NT2/D1 (cell line): ENCODE measurements at regions not wholly inside any gene's neighbourhood (a gene's known extent, or its start where the extent isn't known, plus 50 kb on each side); places are given as distances from the start of the nearest gene placed in this dataset.

Source experiments
- DNase-seq: peaks from one replicate; pipeline ENCODE4 v3.0.0-alpha.2; 2011; ENCODE audit warnings: low read depth, low spot score
- H3K27me3 ChIP-seq: 2 replicates; pipeline ENCODE4 v1.6.0; 2011; ENCODE audit warnings: mild to moderate bottlenecking; ENCODE audit not compliant: insufficient read length, insufficient read depth
- H3K36me3 ChIP-seq: 2 replicates; pipeline ENCODE4 v1.6.1; 2011; ENCODE audit warnings: mild to moderate bottlenecking, low read length, mixed read lengths; ENCODE audit not compliant: insufficient read depth, insufficient read length
- H3K4me1 ChIP-seq: 2 replicates; pipeline ENCODE4 v1.5.1; 2011; ENCODE audit not compliant: insufficient read depth, insufficient read length
- H3K4me3 ChIP-seq: 2 replicates; pipeline ENCODE4 v1.5.1; 2011; ENCODE audit warnings: low read depth; ENCODE audit not compliant: insufficient read length
- H3K9ac ChIP-seq: 2 replicates; pipeline ENCODE4 v1.6.0; 2011; ENCODE audit warnings: low read depth; ENCODE audit not compliant: insufficient read length
- H3K9me3 ChIP-seq: 2 replicates; pipeline ENCODE4 v1.5.1; 2011; ENCODE audit warnings: mild to moderate bottlenecking, low read length; ENCODE audit not compliant: insufficient read depth
- SUZ12 ChIP-seq: IDR thresholded peaks from 2 replicates; pipeline ENCODE4 v1.6.1; 2011; ENCODE audit not compliant: insufficient read length, insufficient read depth; ENCODE audit errors: extremely low read depth
- YY1 ChIP-seq: IDR thresholded peaks from 2 replicates; pipeline ENCODE4 v1.6.1; 2011; ENCODE audit not compliant: insufficient read length, insufficient read depth
- ZNF274 ChIP-seq: IDR thresholded peaks from 2 replicates; pipeline ENCODE4 v1.6.1; 2011; ENCODE audit warnings: mild to moderate bottlenecking, low read depth, low read length

DNA sequence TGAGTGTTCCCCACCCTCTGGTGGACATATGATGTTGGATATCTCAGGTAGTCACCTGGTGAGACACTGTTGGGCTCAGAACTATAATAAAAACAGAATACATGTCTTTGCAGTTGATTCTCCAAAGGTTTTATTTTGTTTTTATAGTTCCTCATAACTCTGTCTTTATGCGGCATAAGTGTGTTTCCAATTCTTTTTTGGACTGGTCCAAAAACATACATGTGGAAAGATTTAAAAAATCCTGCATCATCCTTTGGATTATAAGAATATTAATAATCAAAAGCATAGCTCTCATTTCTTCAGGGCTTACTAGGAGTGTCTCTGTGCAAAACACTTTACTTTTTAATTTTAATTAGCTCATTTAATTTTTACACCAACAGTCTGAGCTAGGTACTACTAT is 71.0 kb upstream of the ANKRD34C start:
- no peaks in the 10 kb centered on the region for H3K27me3 ChIP-seq
- no peaks in the 10 kb centered on the region for H3K9me3 ChIP-seq
- no peak for DNase-seq
- H3K4me1 ChIP-seq: peaks cover 8% of the 10 kb centered on the region
- TF ChIP-seq YY1 (no peak), ZNF274 (no peak)
- H3K9ac ChIP-seq: no peak overlapping the region
- H3K36me3 ChIP-seq: no peaks in the 10 kb centered on the region
- no peak overlapping the region for H3K4me3 ChIP-seq

DNA sequence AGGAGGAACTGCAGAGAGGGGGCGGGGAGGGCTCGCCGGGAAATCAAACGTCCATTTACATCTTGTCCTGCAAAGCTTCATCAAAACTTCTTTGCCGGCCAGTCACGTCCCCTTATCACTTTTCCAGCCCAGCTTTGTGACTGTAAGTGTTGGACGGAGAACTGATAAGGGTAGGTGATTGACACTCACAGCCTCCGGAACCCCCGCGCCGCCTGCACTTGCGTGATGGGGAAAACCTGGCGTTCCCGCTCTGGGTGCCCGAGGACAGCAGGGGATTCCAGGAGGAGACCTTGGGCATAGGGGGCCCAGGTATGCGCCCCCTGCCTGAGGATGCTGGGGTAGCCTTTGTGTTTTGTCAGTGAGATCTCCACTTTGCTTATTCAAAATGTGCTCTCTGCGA is 72.8 kb upstream of the ANKRD34C start:
- no peak for DNase-seq
- TF ChIP-seq YY1 (no peak), SUZ12 (no peak), ZNF274 (no peak)
- Histone ChIP-seq H3K27me3 (no peaks in the 10 kb centered on the region), H3K9ac (no peak overlapping the region), H3K4me3 (no peak overlapping the region), H3K36me3 (no peaks in the 10 kb centered on the region), H3K9me3 (no peaks in the 10 kb centered on the region), H3K4me1 (peaks cover 8% of the 10 kb centered on the region)

DNA sequence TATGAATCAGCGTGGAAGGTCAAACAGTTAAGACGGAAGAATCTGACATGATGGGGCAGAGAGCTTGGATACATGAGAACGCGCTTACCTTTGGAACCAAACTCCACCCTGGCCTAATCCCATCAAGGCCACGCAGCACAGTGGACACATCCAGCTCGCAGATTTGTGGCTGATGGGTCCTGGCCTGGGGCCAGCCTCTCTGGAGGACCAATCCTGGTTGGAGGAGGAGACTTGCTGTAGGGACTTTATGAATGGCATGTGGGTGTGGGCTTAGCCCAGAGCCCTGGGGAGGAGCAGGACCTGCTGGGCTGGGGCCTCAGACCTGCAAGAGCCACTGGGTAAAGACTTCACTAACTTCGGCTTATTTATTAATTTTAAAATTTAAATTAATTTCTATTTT is 73.4 kb upstream of the ANKRD34C start:
- TF ChIP-seq ZNF274: no peak
- TF ChIP-seq YY1: no peak
- no peak for TF ChIP-seq SUZ12

DNA sequence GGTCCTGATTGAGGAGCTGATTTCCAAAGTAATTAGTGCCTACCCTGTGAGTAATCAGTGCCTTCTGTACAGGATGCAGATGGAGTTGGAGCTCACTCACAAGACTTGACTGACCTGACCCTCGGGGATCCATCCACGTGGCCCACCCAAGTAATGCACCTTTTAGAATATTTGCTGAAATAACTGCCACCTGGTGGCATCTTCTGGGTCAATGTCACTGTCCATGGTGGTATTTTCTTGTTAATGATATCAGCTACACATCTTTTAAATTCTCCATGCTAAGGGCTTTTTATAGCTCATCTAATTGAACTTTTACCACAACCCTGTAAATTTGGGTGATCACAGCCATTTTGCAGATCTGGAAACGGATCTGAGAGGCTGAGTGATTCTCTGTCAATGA is 74.3 kb upstream of the ANKRD34C start:
- H3K9ac ChIP-seq: no peak overlapping the region
- no peaks in the 10 kb centered on the region for H3K9me3 ChIP-seq
- TF ChIP-seq ZNF274 (no peak), SUZ12 (no peak), YY1 (no peak)
- H3K4me3 ChIP-seq: no peak overlapping the region
- H3K27me3 ChIP-seq: no peaks in the 10 kb centered on the region
- H3K36me3 ChIP-seq: no peaks in the 10 kb centered on the region
- H3K4me1 ChIP-seq: peaks cover 6% of the 10 kb centered on the region
- no peak for DNase-seq

More for the DNA sequence above, 73.4 kb upstream of the ANKRD34C start:
- Histone ChIP-seq H3K9me3 (no peaks in the 10 kb centered on the region), H3K4me1 (peaks cover 8% of the 10 kb centered on the region), H3K4me3 (no peak overlapping the region), H3K36me3 (no peaks in the 10 kb centered on the region), H3K9ac (no peak overlapping the region), H3K27me3 (no peaks in the 10 kb centered on the region)
- no peak for DNase-seq

DNA sequence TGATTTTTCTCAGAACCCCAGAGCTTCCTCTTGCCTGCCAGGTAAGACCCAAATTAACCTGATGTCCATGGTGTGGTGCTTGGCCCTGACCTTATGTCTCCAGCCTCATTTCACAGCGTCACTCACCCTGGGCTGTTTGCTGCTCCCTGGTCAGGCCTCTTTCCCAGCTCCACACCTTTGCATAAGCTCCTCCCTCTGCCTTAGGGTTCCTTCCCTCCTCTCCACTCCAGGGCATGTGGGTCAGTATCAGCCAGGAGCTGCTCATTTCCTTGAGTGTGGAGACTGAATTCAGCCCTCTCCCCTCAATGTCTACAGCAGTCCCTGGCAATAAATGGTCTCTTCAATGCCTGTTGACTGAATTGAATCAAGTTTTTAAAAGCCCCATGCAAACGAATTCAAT is 75.6 kb upstream of the ANKRD34C start:
- Histone ChIP-seq H3K36me3 (no peaks in the 10 kb centered on the region), H3K4me3 (no peak overlapping the region), H3K9me3 (no peaks in the 10 kb centered on the region), H3K27me3 (no peaks in the 10 kb centered on the region), H3K9ac (no peak overlapping the region), H3K4me1 (no peaks in the 10 kb centered on the region)
- no peak for TF ChIP-seq SUZ12
- TF ChIP-seq ZNF274: no peak
- no peak for TF ChIP-seq YY1
- no peak for DNase-seq

DNA sequence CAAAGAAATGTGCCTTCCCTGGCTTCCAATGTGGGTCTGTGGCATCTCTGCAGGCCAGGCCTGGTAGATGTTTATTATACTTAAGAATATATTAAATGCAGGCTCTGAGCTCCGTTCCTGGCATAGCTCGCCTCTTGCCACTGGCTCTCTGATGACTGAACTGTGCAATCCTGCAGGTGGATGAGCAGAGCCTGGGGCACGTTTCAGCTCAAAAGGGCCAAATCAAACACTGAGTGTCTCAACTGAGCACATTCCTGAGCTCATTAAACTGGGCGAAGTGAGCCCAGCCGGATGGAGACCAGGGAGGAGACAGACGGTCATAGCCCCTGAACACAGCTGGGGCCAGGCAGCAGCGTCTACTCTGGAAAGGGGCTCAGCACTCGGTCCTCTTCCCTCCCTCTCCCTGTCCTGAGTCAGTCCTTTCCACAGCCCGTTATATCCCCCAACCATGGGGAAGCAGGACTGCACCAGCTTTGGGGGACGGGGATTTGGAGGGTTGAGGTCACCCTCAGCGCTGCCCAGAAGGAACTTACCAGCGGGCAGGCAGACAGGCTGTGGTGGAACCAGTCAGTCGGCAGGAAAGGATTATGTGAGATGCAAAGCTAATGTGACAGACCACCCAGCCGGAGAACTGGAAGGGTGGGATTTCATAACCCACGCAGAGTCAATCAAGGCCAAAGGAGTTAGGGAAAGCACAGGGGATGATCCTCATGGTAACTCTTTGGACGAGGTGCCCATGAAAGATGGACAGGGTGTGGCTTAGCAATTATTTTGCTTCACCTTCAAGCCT is 77.4 kb upstream of the ANKRD34C start:
- no peak for DNase-seq
- H3K4me1 ChIP-seq: no peaks in the 10 kb centered on the region
- no peaks in the 10 kb centered on the region for H3K27me3 ChIP-seq
- H3K36me3 ChIP-seq: no peaks in the 10 kb centered on the region
- H3K9ac ChIP-seq: no peak overlapping the region
- H3K9me3 ChIP-seq: no peaks in the 10 kb centered on the region
- no peak overlapping the region for H3K4me3 ChIP-seq
- no peak for TF ChIP-seq YY1
- no peak for TF ChIP-seq ZNF274
- no peak for TF ChIP-seq SUZ12

DNA sequence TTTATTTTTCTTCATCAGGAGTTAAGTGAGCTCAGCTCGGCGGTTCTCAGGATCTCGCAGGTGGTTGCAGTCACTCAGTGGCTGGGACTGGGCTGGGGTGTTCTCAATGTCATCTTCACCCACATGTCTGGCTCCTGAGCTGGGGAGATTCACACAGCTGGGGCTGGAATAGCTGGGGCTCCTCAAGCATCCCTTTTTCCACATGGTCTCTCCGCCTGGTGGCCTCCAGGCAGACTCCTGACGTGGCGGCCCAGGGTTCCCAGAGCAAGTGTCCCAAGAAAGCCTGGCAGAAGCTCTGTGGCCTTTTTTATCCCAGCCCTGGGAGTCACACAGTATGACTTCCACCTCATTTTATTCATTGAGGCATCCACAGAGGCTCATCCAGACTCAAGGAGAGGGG is 84.1 kb upstream of the ANKRD34C start:
- Histone ChIP-seq H3K4me3 (no peak overlapping the region), H3K27me3 (no peaks in the 10 kb centered on the region), H3K36me3 (no peaks in the 10 kb centered on the region), H3K9me3 (no peaks in the 10 kb centered on the region), H3K4me1 (peaks cover 15% of the 10 kb centered on the region), H3K9ac (no peak overlapping the region)
- TF ChIP-seq ZNF274 (no peak), SUZ12 (no peak), YY1 (no peak)
- DNase-seq: no peak
